Sigmoid colon (tissue), 4 donors: ENCODE measurements at regions not wholly inside any gene's neighbourhood (a gene's known extent, or its start where the extent isn't known, plus 50 kb on each side); places are given as distances from the start of the nearest gene placed in this dataset.

Source experiments
- EP300 ChIP-seq, 4 donors: sonication (generic); formaldehyde crosslinking; IDR thresholded peaks; one replicate each; pipeline ENCODE4 v1.6.1; 2017; ENCODE audit warnings: antibody characterized with exemption in 4 of 4
- POLR2A ChIP-seq, 2 donors: fragments of 450-650 bp; IDR thresholded peaks; one replicate each; pipeline ENCODE4 v1.6.1; 2016; ENCODE audit warnings: antibody characterized with exemption in 2 of 2, mild to moderate bottlenecking in 2 of 2, moderate library complexity in 2 of 2
- TF ChIP-seq, protein P1 (sequence below), 4 experiments: fragments of 450-650 bp in 3 of 4; fragments of 200-600 bp in 1 of 4; IDR thresholded peaks; one replicate each; pipeline ENCODE4 v1.5.1; 2016 to 2019; ENCODE audit warnings: antibody characterized with exemption in 4 of 4, mild to moderate bottlenecking in 3 of 4, moderate library complexity in 2 of 4

DNA sequence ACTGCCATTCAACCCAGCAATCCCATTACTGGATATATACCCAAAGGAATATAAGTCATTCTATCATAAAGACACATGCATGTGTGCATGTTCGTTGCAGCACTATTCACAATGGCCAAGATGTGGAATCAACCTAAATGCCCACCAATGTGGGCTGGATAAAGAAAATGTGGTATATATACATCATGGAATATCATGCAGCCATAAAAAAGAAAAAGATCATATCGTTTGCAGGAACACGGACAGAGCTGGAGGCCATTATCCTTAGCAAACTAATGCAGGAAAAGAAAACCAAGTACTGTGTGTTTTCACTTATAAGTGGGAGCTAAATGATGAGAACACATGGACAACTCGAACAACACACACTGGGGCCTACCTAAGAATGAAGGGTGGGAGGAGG lies 123.7 kb downstream of the CDC7 start:
- TF ChIP-seq, protein P1, sequence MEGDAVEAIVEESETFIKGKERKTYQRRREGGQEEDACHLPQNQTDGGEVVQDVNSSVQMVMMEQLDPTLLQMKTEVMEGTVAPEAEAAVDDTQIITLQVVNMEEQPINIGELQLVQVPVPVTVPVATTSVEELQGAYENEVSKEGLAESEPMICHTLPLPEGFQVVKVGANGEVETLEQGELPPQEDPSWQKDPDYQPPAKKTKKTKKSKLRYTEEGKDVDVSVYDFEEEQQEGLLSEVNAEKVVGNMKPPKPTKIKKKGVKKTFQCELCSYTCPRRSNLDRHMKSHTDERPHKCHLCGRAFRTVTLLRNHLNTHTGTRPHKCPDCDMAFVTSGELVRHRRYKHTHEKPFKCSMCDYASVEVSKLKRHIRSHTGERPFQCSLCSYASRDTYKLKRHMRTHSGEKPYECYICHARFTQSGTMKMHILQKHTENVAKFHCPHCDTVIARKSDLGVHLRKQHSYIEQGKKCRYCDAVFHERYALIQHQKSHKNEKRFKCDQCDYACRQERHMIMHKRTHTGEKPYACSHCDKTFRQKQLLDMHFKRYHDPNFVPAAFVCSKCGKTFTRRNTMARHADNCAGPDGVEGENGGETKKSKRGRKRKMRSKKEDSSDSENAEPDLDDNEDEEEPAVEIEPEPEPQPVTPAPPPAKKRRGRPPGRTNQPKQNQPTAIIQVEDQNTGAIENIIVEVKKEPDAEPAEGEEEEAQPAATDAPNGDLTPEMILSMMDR (IDR thresholded peaks at IDR 0.05): no peak
- TF ChIP-seq EP300 (IDR thresholded peaks at IDR 0.05): no peak
- TF ChIP-seq POLR2A (IDR thresholded peaks at IDR 0.05): no peak
